Vagina (tissue), 2 donors: ENCODE measurements at regions not wholly inside any gene's neighbourhood (a gene's known extent, or its start where the extent isn't known, plus 50 kb on each side); places are given as distances from the start of the nearest gene placed in this dataset.

Source experiments
- POLR2A ChIP-seq, 2 donors: fragments of 450-650 bp; IDR thresholded peaks; one replicate each; pipeline ENCODE4 v1.6.1; 2017; ENCODE audit warnings: antibody characterized with exemption in 2 of 2, mild to moderate bottlenecking in 2 of 2, moderate library complexity in 2 of 2
- TF ChIP-seq, protein P1 (sequence below), 3 experiments: fragments of 450-650 bp in 2 of 3; fragments of 200-600 bp in 1 of 3; sonication (generic) in 1 of 3; IDR thresholded peaks; one replicate each; pipeline ENCODE4 v1.5.1; 2017 to 2019; ENCODE audit warnings: antibody characterized with exemption in 3 of 3, mild to moderate bottlenecking in 2 of 3, moderate library complexity in 2 of 3

DNA sequence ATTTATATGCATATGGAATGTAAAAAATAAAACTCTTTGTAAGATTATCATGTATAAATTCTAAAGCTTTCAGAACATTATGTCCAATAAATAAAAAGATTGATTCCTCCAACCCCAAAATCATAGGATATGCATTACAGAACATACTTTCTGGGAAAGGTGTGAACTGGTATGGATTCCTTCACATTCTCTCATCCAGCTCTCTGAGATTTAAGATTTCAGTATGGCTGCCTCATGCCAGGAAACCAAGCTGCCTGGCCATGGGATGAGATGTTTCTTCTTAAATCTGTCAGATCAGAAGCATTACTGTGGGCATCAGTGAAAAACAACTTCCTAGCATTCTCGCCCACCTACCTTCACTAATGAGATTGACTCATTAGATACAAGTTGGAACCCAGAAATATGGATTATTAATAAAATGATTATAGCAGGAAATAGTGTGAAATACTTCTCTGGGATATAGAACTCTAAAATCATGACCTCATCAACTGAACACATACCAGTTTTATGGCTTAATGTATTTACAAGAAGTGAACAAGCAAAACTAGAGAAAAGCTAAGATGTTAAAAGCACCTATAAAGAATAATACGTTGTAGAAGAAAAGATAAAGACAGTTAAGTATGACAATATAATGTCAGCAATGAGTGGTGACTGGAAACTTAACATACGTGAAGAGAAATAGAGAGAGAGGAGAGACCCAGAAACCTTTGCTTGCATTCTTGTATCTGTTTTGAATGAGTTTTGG, 171.6 kb upstream of the PHACTR1 start:
- TF ChIP-seq, protein P1, sequence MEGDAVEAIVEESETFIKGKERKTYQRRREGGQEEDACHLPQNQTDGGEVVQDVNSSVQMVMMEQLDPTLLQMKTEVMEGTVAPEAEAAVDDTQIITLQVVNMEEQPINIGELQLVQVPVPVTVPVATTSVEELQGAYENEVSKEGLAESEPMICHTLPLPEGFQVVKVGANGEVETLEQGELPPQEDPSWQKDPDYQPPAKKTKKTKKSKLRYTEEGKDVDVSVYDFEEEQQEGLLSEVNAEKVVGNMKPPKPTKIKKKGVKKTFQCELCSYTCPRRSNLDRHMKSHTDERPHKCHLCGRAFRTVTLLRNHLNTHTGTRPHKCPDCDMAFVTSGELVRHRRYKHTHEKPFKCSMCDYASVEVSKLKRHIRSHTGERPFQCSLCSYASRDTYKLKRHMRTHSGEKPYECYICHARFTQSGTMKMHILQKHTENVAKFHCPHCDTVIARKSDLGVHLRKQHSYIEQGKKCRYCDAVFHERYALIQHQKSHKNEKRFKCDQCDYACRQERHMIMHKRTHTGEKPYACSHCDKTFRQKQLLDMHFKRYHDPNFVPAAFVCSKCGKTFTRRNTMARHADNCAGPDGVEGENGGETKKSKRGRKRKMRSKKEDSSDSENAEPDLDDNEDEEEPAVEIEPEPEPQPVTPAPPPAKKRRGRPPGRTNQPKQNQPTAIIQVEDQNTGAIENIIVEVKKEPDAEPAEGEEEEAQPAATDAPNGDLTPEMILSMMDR (IDR thresholded peaks at IDR 0.05) = no peak
- no peak for TF ChIP-seq POLR2A (IDR thresholded peaks at IDR 0.05)
